A549 (cell line): ENCODE measurements at regions not wholly inside any gene's neighbourhood (a gene's known extent, or its start where the extent isn't known, plus 50 kb on each side); places are given as distances from the start of the nearest gene placed in this dataset.

ENCODE experiments used
- CEBPB ChIP-seq, 2 experiments: fragments of >200 bp in 1 of 2; sonication (Bioruptor Twin) in 1 of 2; formaldehyde crosslinking in 1 of 2; IDR thresholded peaks; 2 replicates each; pipeline ENCODE4 v1.6.1; 2012 to 2016
- CHD2 ChIP-seq: fragments of 150-350 bp; IDR thresholded peaks from 2 replicates; pipeline ENCODE4 v1.6.1; 2014; ENCODE audit warnings: low read length; ENCODE audit not compliant: partially characterized antibody
- EHMT2 ChIP-seq: fragments of 200-600 bp; sonication (generic); IDR thresholded peaks from 2 replicates; pipeline ENCODE4 v1.6.1; 2016; ENCODE audit warnings: antibody characterized with exemption, low read depth, mild to moderate bottlenecking, moderate library complexity
- HDAC2 ChIP-seq: fragments of 200-600 bp; sonication (generic); IDR thresholded peaks from 2 replicates; pipeline ENCODE4 v1.6.1; 2016
- MYC ChIP-seq: IDR thresholded peaks from 2 replicates; pipeline ENCODE4 v1.6.1; 2012; ENCODE audit warnings: mild to moderate bottlenecking, inconsistent platforms, low read length, improper control_type of control experiment, borderline replicate concordance
- POLR2A ChIP-seq: IDR thresholded peaks from 2 replicates; pipeline ENCODE4 v1.6.1; 2012; ENCODE audit warnings: mild to moderate bottlenecking, low read length
- RAD21 ChIP-seq, 2 experiments: fragments of >200 bp in 1 of 2; sonication (Bioruptor Twin) in 1 of 2; formaldehyde crosslinking in 1 of 2; IDR thresholded peaks in 1 of 2; conservative IDR thresholded peaks in 1 of 2; 2 replicates in 1 of 2; 3 replicates in 1 of 2; pipeline ENCODE4 v1.6.1; 2012 to 2018; ENCODE audit warnings: inconsistent platforms in 1 of 2
- TF ChIP-seq, protein P1 (sequence below): fragments of >200 bp; sonication (Bioruptor Twin); formaldehyde crosslinking; IDR thresholded peaks from 3 replicates; pipeline ENCODE4 v1.5.1; 2016
- TF ChIP-seq, protein P2 (sequence below): fragments of >200 bp; sonication (Bioruptor Twin); formaldehyde crosslinking; IDR thresholded peaks from 3 replicates; pipeline ENCODE4 v1.6.1; 2016
- TF ChIP-seq, protein P3 (sequence below): fragments of 200-600 bp; sonication (generic); IDR thresholded peaks from 2 replicates; pipeline ENCODE4 v1.6.1; 2016; ENCODE audit warnings: antibody characterized with exemption, mild to moderate bottlenecking, moderate library complexity

DNA sequence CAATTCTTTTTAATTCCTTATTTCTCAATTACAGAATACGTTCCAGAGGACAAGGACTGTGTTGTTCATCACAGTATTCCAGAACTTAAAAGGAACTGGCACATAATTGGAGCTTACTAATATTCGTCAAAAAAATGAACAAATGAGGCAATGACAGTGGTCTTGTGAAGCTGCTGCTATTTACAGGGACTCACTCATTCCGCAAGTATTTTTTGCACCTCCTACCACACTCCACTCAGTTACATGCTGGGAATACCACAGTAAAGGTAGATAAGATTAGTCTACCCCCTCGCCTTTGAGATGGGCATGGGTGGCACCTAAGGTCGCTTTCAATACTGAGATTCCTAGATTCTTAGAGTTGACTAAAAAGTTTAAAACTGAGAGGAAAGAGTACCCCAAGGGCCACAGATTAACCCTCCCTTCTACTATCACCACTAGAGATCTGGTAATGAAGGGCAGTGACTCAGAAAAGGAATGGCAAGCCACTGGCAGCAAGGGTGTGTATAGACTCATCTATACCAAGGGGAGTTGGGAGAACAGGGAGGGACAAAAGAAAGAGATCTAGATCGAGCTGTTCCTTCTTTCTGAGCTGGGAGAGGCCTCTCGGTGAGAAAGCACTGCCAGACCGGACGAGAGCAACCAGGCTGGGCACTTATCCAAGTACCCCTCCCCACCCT lies 85.0 kb downstream of the RPL27A start:
- TF ChIP-seq, protein P1, sequence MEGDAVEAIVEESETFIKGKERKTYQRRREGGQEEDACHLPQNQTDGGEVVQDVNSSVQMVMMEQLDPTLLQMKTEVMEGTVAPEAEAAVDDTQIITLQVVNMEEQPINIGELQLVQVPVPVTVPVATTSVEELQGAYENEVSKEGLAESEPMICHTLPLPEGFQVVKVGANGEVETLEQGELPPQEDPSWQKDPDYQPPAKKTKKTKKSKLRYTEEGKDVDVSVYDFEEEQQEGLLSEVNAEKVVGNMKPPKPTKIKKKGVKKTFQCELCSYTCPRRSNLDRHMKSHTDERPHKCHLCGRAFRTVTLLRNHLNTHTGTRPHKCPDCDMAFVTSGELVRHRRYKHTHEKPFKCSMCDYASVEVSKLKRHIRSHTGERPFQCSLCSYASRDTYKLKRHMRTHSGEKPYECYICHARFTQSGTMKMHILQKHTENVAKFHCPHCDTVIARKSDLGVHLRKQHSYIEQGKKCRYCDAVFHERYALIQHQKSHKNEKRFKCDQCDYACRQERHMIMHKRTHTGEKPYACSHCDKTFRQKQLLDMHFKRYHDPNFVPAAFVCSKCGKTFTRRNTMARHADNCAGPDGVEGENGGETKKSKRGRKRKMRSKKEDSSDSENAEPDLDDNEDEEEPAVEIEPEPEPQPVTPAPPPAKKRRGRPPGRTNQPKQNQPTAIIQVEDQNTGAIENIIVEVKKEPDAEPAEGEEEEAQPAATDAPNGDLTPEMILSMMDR, result no peak
- TF ChIP-seq CEBPB (IDR thresholded peaks at IDR 0.05) (no peak), POLR2A (no peak), EHMT2 (no peak), HDAC2 (no peak), CHD2 (no peak), RAD21 (conservative IDR thresholded peaks at IDR 0.05 in 1 of 2, IDR thresholded peaks at IDR 0.05 in 1 of 2) (no peak), MYC (no peak)
- TF ChIP-seq, protein P2, sequence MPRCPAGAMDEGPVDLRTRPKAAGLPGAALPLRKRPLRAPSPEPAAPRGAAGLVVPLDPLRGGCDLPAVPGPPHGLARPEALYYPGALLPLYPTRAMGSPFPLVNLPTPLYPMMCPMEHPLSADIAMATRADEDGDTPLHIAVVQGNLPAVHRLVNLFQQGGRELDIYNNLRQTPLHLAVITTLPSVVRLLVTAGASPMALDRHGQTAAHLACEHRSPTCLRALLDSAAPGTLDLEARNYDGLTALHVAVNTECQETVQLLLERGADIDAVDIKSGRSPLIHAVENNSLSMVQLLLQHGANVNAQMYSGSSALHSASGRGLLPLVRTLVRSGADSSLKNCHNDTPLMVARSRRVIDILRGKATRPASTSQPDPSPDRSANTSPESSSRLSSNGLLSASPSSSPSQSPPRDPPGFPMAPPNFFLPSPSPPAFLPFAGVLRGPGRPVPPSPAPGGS, result no peak
- TF ChIP-seq, protein P3, sequence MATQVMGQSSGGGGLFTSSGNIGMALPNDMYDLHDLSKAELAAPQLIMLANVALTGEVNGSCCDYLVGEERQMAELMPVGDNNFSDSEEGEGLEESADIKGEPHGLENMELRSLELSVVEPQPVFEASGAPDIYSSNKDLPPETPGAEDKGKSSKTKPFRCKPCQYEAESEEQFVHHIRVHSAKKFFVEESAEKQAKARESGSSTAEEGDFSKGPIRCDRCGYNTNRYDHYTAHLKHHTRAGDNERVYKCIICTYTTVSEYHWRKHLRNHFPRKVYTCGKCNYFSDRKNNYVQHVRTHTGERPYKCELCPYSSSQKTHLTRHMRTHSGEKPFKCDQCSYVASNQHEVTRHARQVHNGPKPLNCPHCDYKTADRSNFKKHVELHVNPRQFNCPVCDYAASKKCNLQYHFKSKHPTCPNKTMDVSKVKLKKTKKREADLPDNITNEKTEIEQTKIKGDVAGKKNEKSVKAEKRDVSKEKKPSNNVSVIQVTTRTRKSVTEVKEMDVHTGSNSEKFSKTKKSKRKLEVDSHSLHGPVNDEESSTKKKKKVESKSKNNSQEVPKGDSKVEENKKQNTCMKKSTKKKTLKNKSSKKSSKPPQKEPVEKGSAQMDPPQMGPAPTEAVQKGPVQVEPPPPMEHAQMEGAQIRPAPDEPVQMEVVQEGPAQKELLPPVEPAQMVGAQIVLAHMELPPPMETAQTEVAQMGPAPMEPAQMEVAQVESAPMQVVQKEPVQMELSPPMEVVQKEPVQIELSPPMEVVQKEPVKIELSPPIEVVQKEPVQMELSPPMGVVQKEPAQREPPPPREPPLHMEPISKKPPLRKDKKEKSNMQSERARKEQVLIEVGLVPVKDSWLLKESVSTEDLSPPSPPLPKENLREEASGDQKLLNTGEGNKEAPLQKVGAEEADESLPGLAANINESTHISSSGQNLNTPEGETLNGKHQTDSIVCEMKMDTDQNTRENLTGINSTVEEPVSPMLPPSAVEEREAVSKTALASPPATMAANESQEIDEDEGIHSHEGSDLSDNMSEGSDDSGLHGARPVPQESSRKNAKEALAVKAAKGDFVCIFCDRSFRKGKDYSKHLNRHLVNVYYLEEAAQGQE, result no peak
